ENCODE measurements at regions not wholly inside any gene's neighbourhood (a gene's known extent, or its start where the extent isn't known, plus 50 kb on each side); places are given as distances from the start of the nearest gene placed in this dataset.

DNA sequence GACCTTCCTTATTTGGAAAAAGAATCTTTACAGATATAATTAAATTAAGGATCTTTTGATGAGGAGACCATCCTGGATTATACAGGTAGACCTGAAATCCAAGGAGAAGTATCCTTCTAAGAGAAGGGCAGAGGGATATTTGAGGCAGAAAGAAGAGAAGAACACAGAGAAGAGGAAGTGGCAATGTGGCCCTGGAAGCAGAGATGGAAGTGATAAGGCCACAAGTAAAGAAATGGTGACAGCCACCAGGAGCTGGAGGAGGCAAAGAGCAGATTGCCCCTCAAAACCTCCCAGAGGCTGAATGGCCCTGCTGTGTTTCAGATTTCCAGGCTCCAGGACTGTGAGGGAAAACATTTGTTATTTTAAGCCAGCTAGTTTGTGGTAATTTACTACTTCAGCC is 93.0 kb upstream of the ANKRD55 start:
- H3K4me3 ChIP-seq (ENCODE audit: low read depth in 2 of 2, low read length in 1 of 2), result no peak overlapping the region
- CTCF ChIA-PET, result interaction anchor here (0.9 kb wide), 1 partner anchor 55 kb away, joined by 3 read pairs; no protein-coding TSS in a partner anchor

DNA sequence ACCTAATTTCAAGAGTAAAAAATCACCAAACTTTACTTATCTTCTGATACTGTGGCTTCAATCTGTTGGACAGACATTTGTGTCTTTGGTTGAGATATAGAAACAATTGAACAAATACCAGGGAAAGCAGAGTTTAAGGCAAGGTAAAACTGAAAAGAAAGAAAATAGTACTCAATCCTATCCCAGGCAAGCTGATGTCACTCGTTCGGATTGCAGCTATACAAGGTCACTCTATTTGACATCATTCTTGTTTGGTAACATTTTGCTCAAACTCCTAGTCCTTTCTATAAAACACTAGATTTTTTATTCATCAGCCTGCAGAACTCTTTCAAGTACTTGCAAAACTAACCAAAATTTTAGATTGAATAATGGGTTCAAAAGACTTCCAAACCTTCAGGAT is 91.9 kb upstream of the ANKRD55 start:
- Histone ChIP-seq H3K79me2 (ENCODE audit: insufficient read depth) (no peaks in the 10 kb centered on the region), H3K4me2 (no peak overlapping the region), H3K9ac (no peak overlapping the region), H3F3A (replicated peaks; ENCODE audit: insufficient read depth) (no peaks in the 10 kb centered on the region), H2AFZ (ENCODE audit: low read depth) (no peak overlapping the region), H3K36me3 (replicated peaks in 1 of 2; ENCODE audit: control insufficient read depth in 1 of 2, insufficient read depth in 2 of 2, low read length in 1 of 2) (no peaks in the 10 kb centered on the region), H3K9me2 (no peaks in the 10 kb centered on the region), H3K4me3 (ENCODE audit: low read depth in 2 of 2, low read length in 1 of 2) (no peak overlapping the region), H3K4me1 (ENCODE audit: control insufficient read depth in 1 of 2, insufficient read depth in 2 of 2, low read depth in 1 of 2, low read length in 1 of 2) (peaks cover 12 to 40% of the 10 kb centered on the region in 2 experiments; a peak in 2 of 4 replicates), H4K20me1 (ENCODE audit: insufficient read depth) (no peaks in the 10 kb centered on the region), H3K27me3 (ENCODE audit: insufficient read depth) (no peaks in the 10 kb centered on the region), H3K27ac (ENCODE audit: low read depth in 2 of 2, low read length in 1 of 2) (no peak overlapping the region), H3K9me3 (no peaks in the 10 kb centered on the region)
- 89% methylated on average over 2 of the region's 2 CpGs for WGBS (ENCODE audit: low lambda C conversion rate)
- DNase-seq, result no peak
- ChIA-PET CTCF (interaction anchor here (1.1 to 2.0 kb wide), 3 partner anchors 55 to 153 kb away, joined by 3 to 8 read pairs (median 3); no protein-coding TSS in a partner anchor), POLR2A (no interaction called here)
- TF ChIP-seq JUND (IDR thresholded peaks at IDR 0.05) (no peak), EP300 (IDR thresholded peaks at IDR 0.05; ENCODE audit: borderline replicate concordance in 1 of 2, low read depth in 1 of 2, low read length in 1 of 2) (no peak), GABPA (IDR thresholded peaks at IDR 0.05; ENCODE audit: low read depth) (no peak), RFX5 (IDR thresholded peaks at IDR 0.05; ENCODE audit: low read length) (no peak), FOXM1 (IDR thresholded peaks at IDR 0.05; ENCODE audit: low read depth) (no peak), FOSL2 (IDR thresholded peaks at IDR 0.05; ENCODE audit: borderline replicate concordance, low read depth) (no peak), MEF2A (IDR thresholded peaks at IDR 0.05; ENCODE audit: borderline replicate concordance, low read depth) (no peak), YY1 (IDR thresholded peaks at IDR 0.05; ENCODE audit: low read depth) (no peak), RAD21 (IDR thresholded peaks at IDR 0.05; ENCODE audit: low read length) (no peak), SMC3 (IDR thresholded peaks at IDR 0.05; ENCODE audit: low read depth, low read length) (no peak), TEAD4 (IDR thresholded peaks at IDR 0.05; ENCODE audit: borderline replicate concordance, insufficient read depth) (no peak), EZH2phosphoT487 (IDR thresholded peaks at IDR 0.05; ENCODE audit: borderline replicate concordance, low read depth) (no peak), USF2 (IDR thresholded peaks at IDR 0.05; ENCODE audit: borderline replicate concordance, low read depth, low read length) (no peak)
- TF ChIP-seq, protein P1, sequence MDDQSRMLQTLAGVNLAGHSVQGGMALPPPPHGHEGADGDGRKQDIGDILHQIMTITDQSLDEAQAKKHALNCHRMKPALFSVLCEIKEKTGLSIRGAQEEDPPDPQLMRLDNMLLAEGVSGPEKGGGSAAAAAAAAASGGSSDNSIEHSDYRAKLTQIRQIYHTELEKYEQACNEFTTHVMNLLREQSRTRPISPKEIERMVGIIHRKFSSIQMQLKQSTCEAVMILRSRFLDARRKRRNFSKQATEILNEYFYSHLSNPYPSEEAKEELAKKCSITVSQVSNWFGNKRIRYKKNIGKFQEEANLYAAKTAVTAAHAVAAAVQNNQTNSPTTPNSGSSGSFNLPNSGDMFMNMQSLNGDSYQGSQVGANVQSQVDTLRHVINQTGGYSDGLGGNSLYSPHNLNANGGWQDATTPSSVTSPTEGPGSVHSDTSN (IDR thresholded peaks at IDR 0.05), result no peak
- TF ChIP-seq, protein P2, sequence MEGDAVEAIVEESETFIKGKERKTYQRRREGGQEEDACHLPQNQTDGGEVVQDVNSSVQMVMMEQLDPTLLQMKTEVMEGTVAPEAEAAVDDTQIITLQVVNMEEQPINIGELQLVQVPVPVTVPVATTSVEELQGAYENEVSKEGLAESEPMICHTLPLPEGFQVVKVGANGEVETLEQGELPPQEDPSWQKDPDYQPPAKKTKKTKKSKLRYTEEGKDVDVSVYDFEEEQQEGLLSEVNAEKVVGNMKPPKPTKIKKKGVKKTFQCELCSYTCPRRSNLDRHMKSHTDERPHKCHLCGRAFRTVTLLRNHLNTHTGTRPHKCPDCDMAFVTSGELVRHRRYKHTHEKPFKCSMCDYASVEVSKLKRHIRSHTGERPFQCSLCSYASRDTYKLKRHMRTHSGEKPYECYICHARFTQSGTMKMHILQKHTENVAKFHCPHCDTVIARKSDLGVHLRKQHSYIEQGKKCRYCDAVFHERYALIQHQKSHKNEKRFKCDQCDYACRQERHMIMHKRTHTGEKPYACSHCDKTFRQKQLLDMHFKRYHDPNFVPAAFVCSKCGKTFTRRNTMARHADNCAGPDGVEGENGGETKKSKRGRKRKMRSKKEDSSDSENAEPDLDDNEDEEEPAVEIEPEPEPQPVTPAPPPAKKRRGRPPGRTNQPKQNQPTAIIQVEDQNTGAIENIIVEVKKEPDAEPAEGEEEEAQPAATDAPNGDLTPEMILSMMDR (IDR thresholded peaks at IDR 0.05), result no peak
- TF ChIP-seq, protein P3, sequence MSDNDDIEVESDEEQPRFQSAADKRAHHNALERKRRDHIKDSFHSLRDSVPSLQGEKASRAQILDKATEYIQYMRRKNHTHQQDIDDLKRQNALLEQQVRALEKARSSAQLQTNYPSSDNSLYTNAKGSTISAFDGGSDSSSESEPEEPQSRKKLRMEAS (IDR thresholded peaks at IDR 0.05; ENCODE audit: low read depth), result no peak

More for the DNA sequence above, 93.0 kb upstream of the ANKRD55 start:
- Histone ChIP-seq H3F3A (replicated peaks; ENCODE audit: insufficient read depth) (no peaks in the 10 kb centered on the region), H3K4me2 (no peak overlapping the region), H2AFZ (ENCODE audit: low read depth) (no peak overlapping the region; the same call in 1 of the 2 replicates), H3K27ac (ENCODE audit: low read depth in 2 of 2, low read length in 1 of 2) (peak overlapping the region in 1 of 2 experiments; percentile 58; a peak in 2 of 4 replicates), H3K79me2 (ENCODE audit: insufficient read depth) (no peaks in the 10 kb centered on the region), H3K9ac (no peak overlapping the region), H3K9me3 (no peaks in the 10 kb centered on the region), H3K27me3 (ENCODE audit: insufficient read depth) (no peaks in the 10 kb centered on the region), H3K4me1 (ENCODE audit: control insufficient read depth in 1 of 2, insufficient read depth in 2 of 2, low read depth in 1 of 2, low read length in 1 of 2) (peaks cover 12 to 50% of the 10 kb centered on the region in 2 experiments; a peak in 2 of 4 replicates), H3K9me2 (no peaks in the 10 kb centered on the region), H3K36me3 (replicated peaks in 1 of 2; ENCODE audit: control insufficient read depth in 1 of 2, insufficient read depth in 2 of 2, low read length in 1 of 2) (no peaks in the 10 kb centered on the region), H4K20me1 (ENCODE audit: insufficient read depth) (no peaks in the 10 kb centered on the region)
- POLR2A ChIA-PET, result no interaction called here
- no peak for DNase-seq
- TF ChIP-seq MEF2A (IDR thresholded peaks at IDR 0.05; ENCODE audit: borderline replicate concordance, low read depth) (no peak), MXI1 (IDR thresholded peaks at IDR 0.05; ENCODE audit: low read depth, low read length) (no peak), POLR2AphosphoS5 (IDR thresholded peaks at IDR 0.05; ENCODE audit: low read depth, low read length) (no peak), JUND (IDR thresholded peaks at IDR 0.05) (no peak), FOXJ3 (CRISPR knock-in tag; IDR thresholded peaks at IDR 0.05) (no peak), IRF3 (IDR thresholded peaks at IDR 0.05; ENCODE audit: low read depth, low read length) (no peak), TCF12 (IDR thresholded peaks at IDR 0.05) (no peak), RXRA (IDR thresholded peaks at IDR 0.05; ENCODE audit: borderline replicate concordance, low read depth) (no peak), TAF1 (IDR thresholded peaks at IDR 0.05; ENCODE audit: borderline replicate concordance, low read depth, low read length) (no peak), NFIC (IDR thresholded peaks at IDR 0.05; ENCODE audit: borderline replicate concordance) (no peak)
- TF ChIP-seq, protein P1 (IDR thresholded peaks at IDR 0.05), result no peak
